CD4-positive, alpha-beta T cell treated with Interleukin-15 for 1 hour (primary cell): ENCODE measurements at regions not wholly inside any gene's neighbourhood (a gene's known extent, or its start where the extent isn't known, plus 50 kb on each side); places are given as distances from the start of the nearest gene placed in this dataset.
"Not testable (repeated sequence)": the region's sequence is repeated elsewhere in the genome, so short reads cannot be mapped to it uniquely, and the experiment has no call there.

Source experiments
- DNase-seq: peaks from one replicate; pipeline ENCODE4 v3.0.0-alpha.2; 2020

GRCh38 chr3:195999176-195999575 is 82.7 kb downstream of the TFRC start:
- DNase-seq: not testable (repeated sequence)

- not testable (repeated sequence) for DNase-seq
Observed at GRCh38 chr3:195996314-195996713, 85.6 kb downstream of the TFRC start.

GRCh38 chr3:195994343-195994742 is 86.0 kb upstream of the TNK2 start:
- peak; percentile 70 for DNase-seq

- not testable (repeated sequence) for DNase-seq
Observed at GRCh38 chr3:195993671-195994070, 85.3 kb upstream of the TNK2 start.

GRCh38 chr3:195992956-195993595 is 84.7 kb upstream of the TNK2 start:
- DNase-seq: not testable (repeated sequence)

GRCh38 chr3:195991986-195992385 is 83.6 kb upstream of the TNK2 start:
- not testable (repeated sequence) for DNase-seq

GRCh38 chr3:195991243-195991642 is 82.9 kb upstream of the TNK2 start:
- not testable (repeated sequence) for DNase-seq

GRCh38 chr3:195990841-195991174 is 82.5 kb upstream of the TNK2 start:
- not testable (repeated sequence) for DNase-seq

GRCh38 chr3:195989921-195990840 is 81.8 kb upstream of the TNK2 start:
- DNase-seq: peak; percentile 90

GRCh38 chr3:195989197-195989920 is 81.0 kb upstream of the TNK2 start:
- peak; percentile 24 for DNase-seq

GRCh38 chr3:195988764-195989163 is 80.4 kb upstream of the TNK2 start:
- DNase-seq: not testable (repeated sequence)

- not testable (repeated sequence) for DNase-seq
Observed at GRCh38 chr3:195987001-195987400, 78.7 kb upstream of the TNK2 start.

- not testable (repeated sequence) for DNase-seq
Observed at GRCh38 chr3:195986576-195986975, 78.2 kb upstream of the TNK2 start.

- not testable (repeated sequence) for DNase-seq
Observed at GRCh38 chr3:195985348-195985920, 77.1 kb upstream of the TNK2 start.

GRCh38 chr3:195984392-195985030 is 76.2 kb upstream of the TNK2 start:
- not testable (repeated sequence) for DNase-seq

GRCh38 chr3:195983880-195984279 is 75.5 kb upstream of the TNK2 start:
- not testable (repeated sequence) for DNase-seq

- DNase-seq: not testable (repeated sequence)
Observed at GRCh38 chr3:195982754-195983153, 74.4 kb upstream of the TNK2 start.

GRCh38 chr3:195981778-195982177 is 73.4 kb upstream of the TNK2 start:
- not testable (repeated sequence) for DNase-seq

GRCh38 chr3:195979877-195980276 is 71.5 kb upstream of the TNK2 start:
- not testable (repeated sequence) for DNase-seq

GRCh38 chr3:195978585-195978984 is 70.2 kb upstream of the TNK2 start:
- DNase-seq: not testable (repeated sequence)

GRCh38 chr3:195976876-195977275 is 68.5 kb upstream of the TNK2 start:
- not testable (repeated sequence) for DNase-seq

- DNase-seq: not testable (repeated sequence)
Observed at GRCh38 chr3:195974281-195974680, 65.9 kb upstream of the TNK2 start.
